Kidney (tissue), 13 donors: ENCODE measurements at regions not wholly inside any gene's neighbourhood (a gene's known extent, or its start where the extent isn't known, plus 50 kb on each side); places are given as distances from the start of the nearest gene placed in this dataset.

ENCODE experiments used
- DNase-seq, 5 donors: peaks; one replicate each; pipeline ENCODE4 v3.0.0-alpha.2; 2013 to 2020
- FAIRE-seq: peaks from 2 replicates; lab custom pipeline; 2012; peaks lifted over from hg19 to GRCh38; lab: Jason Lieb, UNC
- H3K27ac ChIP-seq, 2 donors: one replicate each; pipeline ENCODE4 v1.7.0; 2013; ENCODE audit warnings: low read depth in 2 of 2, low read length in 2 of 2, inconsistent platforms in 1 of 2
- H3K27me3 ChIP-seq: one replicate; pipeline ENCODE4 v1.7.1; 2013; ENCODE audit warnings: low read length, inconsistent platforms; ENCODE audit not compliant: control insufficient read depth, insufficient read depth
- H3K36me3 ChIP-seq, 3 donors: one replicate each; pipeline versions ENCODE4 v1.7.0 to v1.7.1; 2013; ENCODE audit warnings: low read length in 3 of 3, control low read depth in 1 of 3, inconsistent platforms in 1 of 3; ENCODE audit not compliant: insufficient read depth in 3 of 3, control insufficient read depth in 2 of 3
- H3K4me1 ChIP-seq, 3 donors: one replicate each; pipeline versions ENCODE4 v1.7.0 to v1.7.1; 2013; ENCODE audit warnings: low read length in 3 of 3, inconsistent platforms in 1 of 3, low read depth in 1 of 3; ENCODE audit not compliant: control insufficient read depth in 2 of 3, insufficient read depth in 2 of 3
- H3K4me3 ChIP-seq, 3 donors: one replicate each; pipeline versions ENCODE4 v1.7.0 to v1.8.1; 2013; ENCODE audit warnings: low read length in 3 of 3, control low read depth in 1 of 3, inconsistent platforms in 1 of 3
- H3K9ac ChIP-seq, 3 donors: one replicate each; pipeline versions ENCODE4 v1.7.0 to v1.7.1; 2013; ENCODE audit warnings: low read length in 3 of 3, control low read depth in 1 of 3, inconsistent platforms in 1 of 3
- H3K9me3 ChIP-seq, 3 donors: one replicate each; pipeline versions ENCODE4 v1.7.0 to v1.7.1; 2013; ENCODE audit warnings: low read length in 3 of 3, control low read depth in 1 of 3, inconsistent platforms in 1 of 3; ENCODE audit not compliant: control insufficient read depth in 2 of 3, insufficient read depth in 1 of 3
- intact Hi-C: fragments of 100-400 bp; cut with DNase I; formaldehyde crosslinking; loops from one replicate; pipeline ENCODE4 v1.11.1; 2022
- TF ChIP-seq, protein P1 (sequence below): IDR thresholded peaks from 3 replicates; pipeline ENCODE4 v1.5.1; 2012; ENCODE audit warnings: mild to moderate bottlenecking, moderate library complexity, borderline replicate concordance; ENCODE audit not compliant: insufficient read depth; ENCODE audit errors: extremely low read depth
- donor health status: control.
- donor health status: control.
- donor health status: control.
- donor health status: control.
- donor health status: control.
- donor health status: DM: yes; HTN: yes; CAD: no.
- donor health status: Normal renal cell carcinoma (clear cell type).

DNA sequence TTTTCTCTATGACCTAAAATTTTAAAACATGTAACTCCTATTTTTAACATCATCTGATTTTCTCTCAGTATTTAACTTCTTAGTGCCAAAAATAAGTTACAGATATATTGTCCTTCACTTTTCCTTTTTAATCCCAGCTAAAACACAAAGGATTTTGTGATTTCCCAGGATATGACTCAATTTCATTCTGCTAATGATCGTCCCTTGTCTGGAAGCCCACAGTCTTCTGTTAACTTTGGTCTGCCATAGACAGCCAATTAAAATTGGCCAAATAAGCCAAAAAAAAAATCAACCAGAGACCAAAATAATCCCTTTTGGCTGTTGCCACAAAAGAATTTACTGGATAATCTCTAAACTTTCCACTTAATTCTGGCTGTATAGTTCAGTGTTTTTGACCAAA lies 124.5 kb upstream of the FST start:
- intact Hi-C loops, result no loop called here
- Histone ChIP-seq H3K27me3 (no peaks in the 10 kb centered on the region), H3K9me3 (no peaks in the 10 kb centered on the region), H3K36me3 (no peaks in the 10 kb centered on the region), H3K4me3 (no peak overlapping the region), H3K4me1 (no peaks in the 10 kb centered on the region), H3K27ac (no peak overlapping the region), H3K9ac (no peak overlapping the region)
- FAIRE-seq (no peak), DNase-seq (no peak)
- TF ChIP-seq, protein P1, sequence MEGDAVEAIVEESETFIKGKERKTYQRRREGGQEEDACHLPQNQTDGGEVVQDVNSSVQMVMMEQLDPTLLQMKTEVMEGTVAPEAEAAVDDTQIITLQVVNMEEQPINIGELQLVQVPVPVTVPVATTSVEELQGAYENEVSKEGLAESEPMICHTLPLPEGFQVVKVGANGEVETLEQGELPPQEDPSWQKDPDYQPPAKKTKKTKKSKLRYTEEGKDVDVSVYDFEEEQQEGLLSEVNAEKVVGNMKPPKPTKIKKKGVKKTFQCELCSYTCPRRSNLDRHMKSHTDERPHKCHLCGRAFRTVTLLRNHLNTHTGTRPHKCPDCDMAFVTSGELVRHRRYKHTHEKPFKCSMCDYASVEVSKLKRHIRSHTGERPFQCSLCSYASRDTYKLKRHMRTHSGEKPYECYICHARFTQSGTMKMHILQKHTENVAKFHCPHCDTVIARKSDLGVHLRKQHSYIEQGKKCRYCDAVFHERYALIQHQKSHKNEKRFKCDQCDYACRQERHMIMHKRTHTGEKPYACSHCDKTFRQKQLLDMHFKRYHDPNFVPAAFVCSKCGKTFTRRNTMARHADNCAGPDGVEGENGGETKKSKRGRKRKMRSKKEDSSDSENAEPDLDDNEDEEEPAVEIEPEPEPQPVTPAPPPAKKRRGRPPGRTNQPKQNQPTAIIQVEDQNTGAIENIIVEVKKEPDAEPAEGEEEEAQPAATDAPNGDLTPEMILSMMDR, result no peak

DNA sequence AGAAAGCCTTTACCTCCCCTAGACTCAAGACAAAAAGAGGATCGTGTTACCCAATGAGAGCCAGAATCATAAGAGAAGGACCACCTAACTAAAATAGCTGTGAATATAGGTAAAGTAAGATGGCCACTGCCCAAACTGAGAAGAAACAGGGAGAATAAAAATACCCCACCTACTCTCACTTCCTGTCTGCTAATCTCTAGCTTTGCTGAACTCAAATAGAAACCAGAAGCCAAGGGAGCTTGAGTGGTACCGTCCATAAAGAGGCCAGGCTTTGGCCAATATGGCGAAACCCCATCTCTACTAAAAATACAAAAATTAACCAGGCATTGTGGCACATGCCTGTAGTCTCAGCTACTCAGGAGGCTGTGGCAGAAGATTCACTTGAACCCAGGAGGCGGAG lies 123.0 kb upstream of the FST start:
- no peaks in the 10 kb centered on the region for H3K9me3 ChIP-seq
- H3K4me3 ChIP-seq, result no peak overlapping the region
- H3K27ac ChIP-seq, result no peak overlapping the region
- FAIRE-seq, result no peak
- intact Hi-C loops, result no loop called here
- no peaks in the 10 kb centered on the region for H3K4me1 ChIP-seq
- H3K36me3 ChIP-seq, result no peaks in the 10 kb centered on the region
- no peak for DNase-seq
- H3K9ac ChIP-seq, result no peak overlapping the region
- no peaks in the 10 kb centered on the region for H3K27me3 ChIP-seq
- TF ChIP-seq, protein P1, result no peak

DNA sequence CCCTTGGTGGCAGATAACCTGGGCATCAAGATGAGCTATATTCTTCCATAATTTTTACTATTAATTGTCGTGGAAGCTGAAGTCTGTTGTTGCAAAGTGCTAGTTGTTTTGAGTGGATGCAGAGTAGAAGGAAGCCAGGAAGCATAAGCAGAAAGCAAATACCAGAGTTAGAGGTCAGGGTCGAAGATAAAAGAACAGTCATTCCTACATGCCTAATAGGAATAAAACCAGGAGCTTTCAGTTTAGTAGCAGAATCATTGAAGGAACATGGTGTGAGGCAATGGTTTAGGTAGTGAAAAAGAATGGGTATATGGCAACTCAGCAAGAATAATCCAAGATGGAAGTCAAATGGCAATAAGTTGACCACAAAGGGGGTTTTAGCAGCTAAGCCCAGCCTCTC lies 121.6 kb upstream of the FST start:
- no peaks in the 10 kb centered on the region for H3K36me3 ChIP-seq
- DNase-seq (no peak), FAIRE-seq (no peak)
- H3K27ac ChIP-seq, result no peak overlapping the region
- TF ChIP-seq, protein P1, result no peak
- intact Hi-C loops, result no loop called here
- H3K9ac ChIP-seq, result no peak overlapping the region
- H3K27me3 ChIP-seq, result no peaks in the 10 kb centered on the region
- H3K9me3 ChIP-seq, result no peaks in the 10 kb centered on the region
- no peak overlapping the region for H3K4me3 ChIP-seq
- no peaks in the 10 kb centered on the region for H3K4me1 ChIP-seq

DNA sequence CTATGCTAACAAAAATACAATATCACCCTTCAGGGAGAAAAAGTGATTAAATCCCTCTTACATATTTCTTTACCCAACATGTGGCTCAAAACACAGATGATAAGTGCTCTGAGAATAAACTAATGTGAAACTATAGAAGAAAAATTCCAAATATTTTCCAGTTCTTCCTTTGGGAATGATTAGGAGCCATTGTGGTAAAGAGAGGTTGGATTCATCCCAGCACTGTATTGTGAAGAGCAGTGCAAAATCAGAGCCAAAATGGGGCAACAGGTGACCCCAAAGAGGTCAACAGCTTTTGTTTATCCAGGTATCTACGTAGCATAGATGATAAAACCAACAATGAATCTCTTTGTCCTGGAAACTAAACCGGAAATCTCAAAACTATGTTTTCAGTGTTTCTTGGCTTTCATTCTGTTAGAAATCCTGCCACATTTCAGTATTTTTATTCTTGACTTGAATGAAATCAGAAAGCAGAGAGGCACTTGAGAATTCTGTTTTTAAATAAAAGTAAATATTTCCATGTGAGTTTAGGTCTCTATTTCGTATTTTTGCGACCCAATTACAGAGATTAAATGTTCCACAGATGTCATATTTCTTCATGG lies 120.4 kb upstream of the FST start:
- no peak overlapping the region for H3K9ac ChIP-seq
- H3K27ac ChIP-seq, result no peak overlapping the region

More for the DNA sequence above, 120.4 kb upstream of the FST start:
- Histone ChIP-seq H3K36me3 (no peaks in the 10 kb centered on the region), H3K4me3 (no peak overlapping the region), H3K27me3 (no peaks in the 10 kb centered on the region), H3K4me1 (no peaks in the 10 kb centered on the region), H3K9me3 (no peaks in the 10 kb centered on the region)
- DNase-seq (no peak), FAIRE-seq (no peak)
- TF ChIP-seq, protein P1, result no peak
- intact Hi-C loops, result no loop called here
